IMR-90 (cell line): ENCODE measurements at regions not wholly inside any gene's neighbourhood (a gene's known extent, or its start where the extent isn't known, plus 50 kb on each side); places are given as distances from the start of the nearest gene placed in this dataset.

ENCODE experiments used
- ATAC-seq: fragments of 200-7000 bp; cut with Tn5 transposase; 2 replicates; pipeline ENCODE4 v1.9.1; 2020; ENCODE audit warnings: low read depth, mild to moderate bottlenecking, moderate library complexity
- BruUV-seq: library from RNA; stranded (reverse); fragments of 400-500 nt; replicated peaks from 2 replicates; lab custom pipeline; 2021; lab: Mats Ljungman, UMichigan
- CTCF ChIA-PET: fragments of 300-600 bp; formaldehyde crosslinking; extraction: SDS; loops from one replicate; lab custom pipeline; 2021; ENCODE audit warnings: antibody characterized with exemption; lab: Yijun Ruan, JAX
- POLR2A ChIA-PET: fragments of 300-600 bp; sonication (Branson Sonifier 250); formaldehyde crosslinking; loops from one replicate; lab custom pipeline; 2022; ENCODE audit warnings: antibody characterized with exemption; ENCODE audit not compliant: unreplicated experiment; lab: Charles Lee
- DNase-seq: peaks from one replicate; pipeline ENCODE4 v3.0.0; 2013
- H2AFZ ChIP-seq: replicated peaks from 2 replicates; pipeline ENCODE3; 2013; ENCODE audit warnings: low read length, mild to moderate bottlenecking; ENCODE audit not compliant: poor library complexity
- H2AK5ac ChIP-seq: 2 replicates; pipeline ENCODE4 v1.6.1; 2013; ENCODE audit warnings: low read depth, low read length, inconsistent platforms
- H2AK9ac ChIP-seq: replicated peaks from 2 replicates; pipeline ENCODE3; 2013; ENCODE audit warnings: mild to moderate bottlenecking, low read depth, low read length, moderate library complexity; ENCODE audit not compliant: poor library complexity
- H2BK120ac ChIP-seq: 2 replicates; pipeline ENCODE4 v1.6.1; 2013; ENCODE audit warnings: low read depth, low read length, inconsistent platforms
- H2BK15ac ChIP-seq: 3 replicates; pipeline ENCODE4 v1.6.1; 2013; ENCODE audit warnings: low read depth, low read length, inconsistent platforms
- H2BK20ac ChIP-seq: 2 replicates; pipeline ENCODE4 v1.6.1; 2013; ENCODE audit warnings: low read depth, mild to moderate bottlenecking, inconsistent platforms, low read length, moderate library complexity
- H2BK5ac ChIP-seq: 2 replicates; pipeline ENCODE4 v1.6.1; 2013; ENCODE audit warnings: mild to moderate bottlenecking, low read depth, low read length, inconsistent platforms; ENCODE audit not compliant: poor library complexity, severe bottlenecking
- H3K14ac ChIP-seq: replicated peaks from 2 replicates; pipeline ENCODE4 v1.6.1; 2013; ENCODE audit warnings: low read depth, low read length, inconsistent platforms
- H3K18ac ChIP-seq: 2 replicates; pipeline ENCODE4 v1.6.1; 2013; ENCODE audit warnings: low read depth, low read length, control low read depth
- H3K23ac ChIP-seq: 2 replicates; pipeline ENCODE4 v1.6.1; 2013; ENCODE audit warnings: low read depth, low read length, inconsistent platforms
- H3K27ac ChIP-seq: 2 replicates; pipeline ENCODE4 v1.5.1; 2013; ENCODE audit warnings: mild to moderate bottlenecking, control low read depth, low read length; ENCODE audit not compliant: insufficient read depth
- H3K27me3 ChIP-seq: 2 replicates; pipeline ENCODE4 v1.6.1; 2013; ENCODE audit warnings: low read length; ENCODE audit not compliant: control insufficient read depth, insufficient read depth
- H3K36me3 ChIP-seq: 2 replicates; pipeline ENCODE4 v1.6.1; 2013; ENCODE audit warnings: low read length, mixed read lengths; ENCODE audit not compliant: control insufficient read depth, insufficient read depth
- H3K4ac ChIP-seq: 2 replicates; pipeline ENCODE4 v1.6.1; 2013; ENCODE audit warnings: low read depth, low read length, inconsistent platforms
- H3K4me1 ChIP-seq: 2 replicates; pipeline ENCODE4 v1.6.1; 2013; ENCODE audit warnings: low read length, mixed read lengths; ENCODE audit not compliant: control insufficient read depth, insufficient read depth
- H3K4me2 ChIP-seq: 2 replicates; pipeline ENCODE4 v1.6.1; 2013; ENCODE audit warnings: low read depth, mild to moderate bottlenecking, control low read depth, low read length, moderate library complexity
- H3K4me3 ChIP-seq: 2 replicates; pipeline ENCODE4 v1.5.1; 2013; ENCODE audit warnings: low read depth, mild to moderate bottlenecking, control low read depth, low read length, moderate library complexity; ENCODE audit not compliant: insufficient read depth
- H3K56ac ChIP-seq: 2 replicates; pipeline ENCODE4 v1.6.1; 2013; ENCODE audit warnings: low read length, inconsistent platforms; ENCODE audit not compliant: insufficient read depth; ENCODE audit errors: extremely low read depth
- H3K79me1 ChIP-seq, 2 experiments: 2 replicates each; pipeline ENCODE4 v1.6.1; 2013; ENCODE audit warnings: low read length in 2 of 2, inconsistent platforms in 1 of 2, low read depth in 1 of 2
- H3K9ac ChIP-seq: 2 replicates; pipeline ENCODE4 v1.6.1; 2013; ENCODE audit warnings: low read depth, low read length, control low read depth
- H3K9me1 ChIP-seq: 2 replicates; pipeline ENCODE4 v1.6.1; 2013; ENCODE audit warnings: low read length, inconsistent platforms; ENCODE audit not compliant: insufficient read depth
- H3K9me3 ChIP-seq: 2 replicates; pipeline ENCODE4 v1.6.1; 2013; ENCODE audit warnings: low read length; ENCODE audit not compliant: control insufficient read depth, insufficient read depth
- H4K20me1 ChIP-seq: 2 replicates; pipeline ENCODE4 v1.6.1; 2013; ENCODE audit warnings: low read length, inconsistent platforms; ENCODE audit not compliant: insufficient read depth
- H4K5ac ChIP-seq: 2 replicates; pipeline ENCODE4 v1.6.1; 2013; ENCODE audit warnings: mild to moderate bottlenecking, low read depth, low read length, control low read depth
- H4K8ac ChIP-seq, 2 experiments: 2 replicates each; pipeline ENCODE4 v1.6.1; 2013; ENCODE audit warnings: low read depth in 2 of 2, low read length in 2 of 2, control low read depth in 1 of 2, inconsistent platforms in 1 of 2
- H4K91ac ChIP-seq: 2 replicates; pipeline ENCODE4 v1.6.1; 2013; ENCODE audit warnings: low read depth, low read length, inconsistent platforms; ENCODE audit not compliant: insufficient read depth
- MAFK ChIP-seq: IDR thresholded peaks from 2 replicates; pipeline ENCODE4 v1.6.1; 2012; ENCODE audit warnings: low read depth, low read length, improper control_type of control experiment
- NFE2L2 ChIP-seq: fragments of 150-350 bp; IDR thresholded peaks from 2 replicates; pipeline ENCODE4 v1.6.1; 2016; ENCODE audit warnings: low read depth, mild to moderate bottlenecking, low read length
- dilution Hi-C: fragments of 300-500 bp; cut with HindIII; formaldehyde crosslinking; loops from one replicate; pipeline ENCODE4 v1.14.3; 2018; ENCODE audit warnings: low sequenced_read_pairs; ENCODE audit not compliant: unreplicated experiment
- in situ Hi-C: fragments of 300-500 bp; cut with MboI; formaldehyde crosslinking; loops from 3 replicates; pipeline ENCODE4 v1.14.3; 2019; ENCODE audit warnings: low sequenced_read_pairs, inconsistent platforms, mixed read lengths
- intact Hi-C: fragments of 100-400 bp; cut with micrococcal nuclease; formaldehyde crosslinking; loops from 2 replicates; pipeline ENCODE4 v1.10.0; 2022

GRCh38 chr5:164735334-164735733 lies 1229.9 kb downstream of the MAT2B start:
- Histone ChIP-seq H2AFZ (no peak overlapping the region), H4K8ac (no peak overlapping the region), H2BK5ac (no peak overlapping the region), H3K56ac (no peak overlapping the region), H3K36me3 (no peaks in the 10 kb centered on the region), H2AK5ac (no peak overlapping the region), H3K9ac (no peak overlapping the region), H4K91ac (no peak overlapping the region), H2BK15ac (no peak overlapping the region), H3K9me1 (no peaks in the 10 kb centered on the region), H2AK9ac (no peak overlapping the region), H3K4me2 (no peak overlapping the region), H2BK120ac (no peak overlapping the region), H3K4me3 (no peak overlapping the region), H2BK20ac (no peak overlapping the region), H3K18ac (no peak overlapping the region), H4K20me1 (no peaks in the 10 kb centered on the region), H3K4ac (no peak overlapping the region), H3K23ac (no peak overlapping the region), H3K27ac (no peak overlapping the region), H4K5ac (no peak overlapping the region), H3K79me1 (no peaks in the 10 kb centered on the region), H3K4me1 (no peaks in the 10 kb centered on the region), H3K9me3 (no peaks in the 10 kb centered on the region; the same call in 1 of the 2 replicates), H3K27me3 (no peaks in the 10 kb centered on the region), H3K14ac (no peak overlapping the region)
- intact Hi-C loops = no loop called here
- no TSS peak for BruUV-seq
- dilution Hi-C loops = no loop called here
- POLR2A ChIA-PET = no interaction called here
- ATAC-seq (no peak), DNase-seq (no peak)
- in situ Hi-C loops = no loop called here
- TF ChIP-seq NFE2L2 (no peak), MAFK (peak; percentile 56)
- CTCF ChIA-PET = no interaction called here
